SK-N-SH (cell line): ENCODE measurements at regions not wholly inside any gene's neighbourhood (a gene's known extent, or its start where the extent isn't known, plus 50 kb on each side); places are given as distances from the start of the nearest gene placed in this dataset.

Experiments used
- CTCF ChIA-PET: fragments of 300-600, 350-600 bp; formaldehyde crosslinking; extraction: SDS; loops from one replicate; lab custom pipeline; 2021; lab: Yijun Ruan, JAX
- POLR2A ChIA-PET: fragments of 350-600 bp; sonication (Branson Sonifier 250); formaldehyde crosslinking; extraction: SDS; loops from one replicate; lab custom pipeline; 2020; ENCODE audit warnings: antibody characterized with exemption, inconsistent platforms; lab: Yijun Ruan, JAX
- DNase-seq: peaks from one replicate; pipeline ENCODE4 v3.0.0; 2012
- H2AFZ ChIP-seq: fragments of 200-600 bp; sonication (generic); 2 replicates; pipeline ENCODE4 v1.8.1; 2016; ENCODE audit warnings: antibody characterized with exemption, mild to moderate bottlenecking, low read depth
- H3F3A ChIP-seq: fragments of 200-600 bp; sonication (generic); replicated peaks from 2 replicates; pipeline ENCODE3; 2016; ENCODE audit warnings: antibody characterized with exemption, mild to moderate bottlenecking; ENCODE audit not compliant: insufficient read depth
- H3K27ac ChIP-seq, 2 experiments: fragments of 200-500 bp in 1 of 2; fragments of 200-600 bp in 1 of 2; sonication (Bioruptor generic) in 1 of 2; sonication (generic), shearing (Covaris generic) in 1 of 2; 2 replicates each; pipeline versions ENCODE4 v1.5.1 to v1.6.1; 2014 to 2016; ENCODE audit warnings: low read depth in 2 of 2, inconsistent platforms in 1 of 2, low read length in 1 of 2, mild to moderate bottlenecking in 1 of 2, mixed read lengths in 1 of 2
- H3K27me3 ChIP-seq: fragments of 200-600 bp; sonication (generic), shearing (Covaris generic); 2 replicates; pipeline ENCODE4 v1.6.1; 2016; ENCODE audit warnings: mixed run types; ENCODE audit not compliant: insufficient read depth
- H3K36me3 ChIP-seq, 2 experiments: fragments of 200-500 bp in 1 of 2; fragments of 200-600 bp in 1 of 2; sonication (Bioruptor generic) in 1 of 2; sonication (generic) in 1 of 2; replicated peaks in 1 of 2; 2 replicates each; pipeline versions ENCODE3 to v1.5.1; 2014 to 2016; ENCODE audit warnings: low read length in 1 of 2, mild to moderate bottlenecking in 1 of 2; ENCODE audit not compliant: insufficient read depth in 2 of 2, control insufficient read depth in 1 of 2
- H3K4me1 ChIP-seq, 2 experiments: fragments of 200-500 bp in 1 of 2; fragments of 200-600 bp in 1 of 2; sonication (Bioruptor generic) in 1 of 2; sonication (generic), shearing (Covaris generic) in 1 of 2; 2 replicates each; pipeline versions ENCODE4 v1.5.1 to v1.6.1; 2014 to 2016; ENCODE audit warnings: low read depth in 1 of 2, low read length in 1 of 2, mixed run types in 1 of 2; ENCODE audit not compliant: insufficient read depth in 2 of 2, control insufficient read depth in 1 of 2
- H3K4me2 ChIP-seq: fragments of 200-600 bp; sonication (generic), shearing (Covaris generic); 2 replicates; pipeline ENCODE4 v1.6.1; 2017; ENCODE audit warnings: mixed run types
- H3K4me3 ChIP-seq, 2 experiments: fragments of 200-500 bp in 1 of 2; fragments of 200-600 bp in 1 of 2; sonication (Bioruptor generic) in 1 of 2; sonication (generic), shearing (Covaris generic) in 1 of 2; 2 replicates each; pipeline versions ENCODE4 v1.5.1 to v1.8.1; 2014 to 2016; ENCODE audit warnings: low read depth in 2 of 2, inconsistent platforms in 1 of 2, low read length in 1 of 2, mild to moderate bottlenecking in 1 of 2, mixed read lengths in 1 of 2, moderate library complexity in 1 of 2
- H3K79me2 ChIP-seq: fragments of 200-600 bp; sonication (generic); 2 replicates; pipeline ENCODE4 v1.8.1; 2017; ENCODE audit warnings: mild to moderate bottlenecking; ENCODE audit not compliant: insufficient read depth
- H3K9ac ChIP-seq: fragments of 200-600 bp; sonication (generic); 2 replicates; pipeline ENCODE4 v1.6.1; 2017; ENCODE audit warnings: mixed run types
- H3K9me2 ChIP-seq: fragments of 200-600 bp; sonication (generic); 2 replicates; pipeline ENCODE4 v1.6.1; 2017; ENCODE audit warnings: mixed run types
- H3K9me3 ChIP-seq: fragments of 200-600 bp; sonication (generic); 2 replicates; pipeline ENCODE4 v1.6.1; 2017; ENCODE audit warnings: mixed run types, mild to moderate bottlenecking, moderate library complexity
- H4K20me1 ChIP-seq: fragments of 200-600 bp; sonication (generic); 2 replicates; pipeline ENCODE4 v1.6.1; 2017; ENCODE audit warnings: mild to moderate bottlenecking, mixed run types; ENCODE audit not compliant: insufficient read depth
- EZH2phosphoT487 ChIP-seq: fragments of 200-600 bp; sonication (generic); IDR thresholded peaks from 2 replicates; pipeline ENCODE4 v1.6.1; 2017; ENCODE audit warnings: low read depth, mixed run types, mild to moderate bottlenecking, antibody characterized with exemption, moderate library complexity, borderline replicate concordance
- FOXJ3 ChIP-seq: sonication (generic); formaldehyde crosslinking; IDR thresholded peaks from 2 replicates; pipeline ENCODE4 v1.5.1; 2020; ENCODE audit warnings: mild to moderate bottlenecking, missing genetic modification reagents
- GATA2 ChIP-seq: sonication (generic); formaldehyde crosslinking; IDR thresholded peaks from 2 replicates; pipeline ENCODE4 v1.5.0; 2020; ENCODE audit warnings: mild to moderate bottlenecking, missing genetic modification reagents
- MEF2A ChIP-seq: IDR thresholded peaks from 2 replicates; pipeline ENCODE4 v1.4.0; 2012; ENCODE audit warnings: low read depth, borderline replicate concordance
- NFIC ChIP-seq: IDR thresholded peaks from 2 replicates; pipeline ENCODE4 v1.4.0; 2012; ENCODE audit warnings: borderline replicate concordance
- NRF1 ChIP-seq: IDR thresholded peaks from 2 replicates; pipeline ENCODE4 v1.6.1; 2012; ENCODE audit warnings: low read depth, mild to moderate bottlenecking, low read length
- RAD21 ChIP-seq: IDR thresholded peaks from 2 replicates; pipeline ENCODE4 v1.6.1; 2012; ENCODE audit warnings: mild to moderate bottlenecking, low read length
- REST ChIP-seq: IDR thresholded peaks from 2 replicates; pipeline ENCODE4 v1.6.1; 2012; ENCODE audit warnings: mild to moderate bottlenecking, low read depth, low read length, moderate library complexity
- TAF1 ChIP-seq: IDR thresholded peaks from 2 replicates; pipeline ENCODE4 v1.6.1; 2012; ENCODE audit warnings: low read depth, mild to moderate bottlenecking, low read length, moderate library complexity, borderline replicate concordance
- TCF12 ChIP-seq: IDR thresholded peaks from 2 replicates; pipeline ENCODE4 v1.4.0; 2012
- TEAD4 ChIP-seq: IDR thresholded peaks from 2 replicates; pipeline ENCODE4 v1.4.0; 2012; ENCODE audit warnings: mild to moderate bottlenecking, borderline replicate concordance; ENCODE audit not compliant: insufficient read depth
- USF2 ChIP-seq: fragments of 150-350 bp; IDR thresholded peaks from 2 replicates; pipeline ENCODE4 v1.6.1; 2017; ENCODE audit warnings: antibody characterized with exemption, low read length, low read depth, borderline replicate concordance
- WGBS: methylation state at CpG from one replicate; pipeline ENCODE4 v1.1.6; 2017; ENCODE audit warnings: low lambda C conversion rate; 5-methylcytosine and 5-hydroxymethylcytosine counted together
- TF ChIP-seq, protein P1 (sequence below): fragments of 150-350 bp; IDR thresholded peaks from 2 replicates; pipeline ENCODE4 v1.6.1; 2016; ENCODE audit warnings: mild to moderate bottlenecking, low read depth, low read length
- TF ChIP-seq, protein P2 (sequence below): IDR thresholded peaks from 2 replicates; pipeline ENCODE4 v1.4.0; 2012; ENCODE audit warnings: low read depth, borderline replicate concordance

- H3K9ac ChIP-seq, result no peak overlapping the region
- no peaks in the 10 kb centered on the region; the same call in 1 of the 2 replicates for H3K9me3 ChIP-seq
- ChIA-PET CTCF (no interaction called here), POLR2A (no interaction called here)
- H3K4me2 ChIP-seq, result no peak overlapping the region
- H3K79me2 ChIP-seq, result no peaks in the 10 kb centered on the region
- H3K4me3 ChIP-seq, result no peak overlapping the region
- H2AFZ ChIP-seq, result no peak overlapping the region
- H3K27me3 ChIP-seq, result no peaks in the 10 kb centered on the region
- whole genome bisulfite sequencing, result 58% methylated on average over 2 of the region's 2 CpGs
- H3K27ac ChIP-seq, result no peak overlapping the region
- TF ChIP-seq EZH2phosphoT487 (no peak), NFIC (no peak), MEF2A (no peak), GATA2 (CRISPR knock-in tag) (no peak), FOXJ3 (no peak), TEAD4 (no peak), NRF1 (no peak), RAD21 (no peak), USF2 (no peak), REST (no peak), TAF1 (no peak), TCF12 (no peak)
- TF ChIP-seq, protein P1, sequence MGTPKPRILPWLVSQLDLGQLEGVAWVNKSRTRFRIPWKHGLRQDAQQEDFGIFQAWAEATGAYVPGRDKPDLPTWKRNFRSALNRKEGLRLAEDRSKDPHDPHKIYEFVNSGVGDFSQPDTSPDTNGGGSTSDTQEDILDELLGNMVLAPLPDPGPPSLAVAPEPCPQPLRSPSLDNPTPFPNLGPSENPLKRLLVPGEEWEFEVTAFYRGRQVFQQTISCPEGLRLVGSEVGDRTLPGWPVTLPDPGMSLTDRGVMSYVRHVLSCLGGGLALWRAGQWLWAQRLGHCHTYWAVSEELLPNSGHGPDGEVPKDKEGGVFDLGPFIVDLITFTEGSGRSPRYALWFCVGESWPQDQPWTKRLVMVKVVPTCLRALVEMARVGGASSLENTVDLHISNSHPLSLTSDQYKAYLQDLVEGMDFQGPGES, result no peak
- TF ChIP-seq, protein P2, sequence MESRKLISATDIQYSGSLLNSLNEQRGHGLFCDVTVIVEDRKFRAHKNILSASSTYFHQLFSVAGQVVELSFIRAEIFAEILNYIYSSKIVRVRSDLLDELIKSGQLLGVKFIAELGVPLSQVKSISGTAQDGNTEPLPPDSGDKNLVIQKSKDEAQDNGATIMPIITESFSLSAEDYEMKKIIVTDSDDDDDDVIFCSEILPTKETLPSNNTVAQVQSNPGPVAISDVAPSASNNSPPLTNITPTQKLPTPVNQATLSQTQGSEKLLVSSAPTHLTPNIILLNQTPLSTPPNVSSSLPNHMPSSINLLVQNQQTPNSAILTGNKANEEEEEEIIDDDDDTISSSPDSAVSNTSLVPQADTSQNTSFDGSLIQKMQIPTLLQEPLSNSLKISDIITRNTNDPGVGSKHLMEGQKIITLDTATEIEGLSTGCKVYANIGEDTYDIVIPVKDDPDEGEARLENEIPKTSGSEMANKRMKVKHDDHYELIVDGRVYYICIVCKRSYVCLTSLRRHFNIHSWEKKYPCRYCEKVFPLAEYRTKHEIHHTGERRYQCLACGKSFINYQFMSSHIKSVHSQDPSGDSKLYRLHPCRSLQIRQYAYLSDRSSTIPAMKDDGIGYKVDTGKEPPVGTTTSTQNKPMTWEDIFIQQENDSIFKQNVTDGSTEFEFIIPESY, result no peak
- H3K36me3 ChIP-seq, result no peaks in the 10 kb centered on the region
- DNase-seq, result no peak
- H4K20me1 ChIP-seq, result no peaks in the 10 kb centered on the region
- no peaks in the 10 kb centered on the region; a peak in 1 of 4 replicates for H3K4me1 ChIP-seq
- no peaks in the 10 kb centered on the region for H3F3A ChIP-seq
- no peaks in the 10 kb centered on the region for H3K9me2 ChIP-seq
Measured at GRCh38 chr1:87739141-87739540, 410.5 kb downstream of the LMO4 start.
